ENCODE measurements at regions not wholly inside any gene's neighbourhood (a gene's known extent, or its start where the extent isn't known, plus 50 kb on each side); places are given as distances from the start of the nearest gene placed in this dataset.
A peak's percentile ranks its signal among the peaks of the same experiment; 100 is the strongest.
"Not testable (repeated sequence)": the region's sequence is repeated elsewhere in the genome, so short reads cannot be mapped to it uniquely, and the experiment has no call there.

- DNase-seq: no peak
Observed at GRCh38 chr6:168169624-168170023, 90.6 kb upstream of the FRMD1 start.

- not testable (repeated sequence) for DNase-seq
Observed at GRCh38 chr6:168168936-168169335, 89.9 kb upstream of the FRMD1 start.

GRCh38 chr6:168168330-168168729 is 89.3 kb upstream of the FRMD1 start:
- not testable (repeated sequence) for DNase-seq

GRCh38 chr6:168167431-168168315 is 88.7 kb upstream of the FRMD1 start:
- no peak for DNase-seq

GRCh38 chr6:168166627-168167026 is 87.6 kb upstream of the FRMD1 start:
- DNase-seq: no peak

- no peak for DNase-seq
Observed at GRCh38 chr6:168165891-168166290, 86.9 kb upstream of the FRMD1 start.

- peak; percentile 20 for DNase-seq
Observed at GRCh38 chr6:168165373-168165772, 86.4 kb upstream of the FRMD1 start.

GRCh38 chr6:168164462-168165061 is 85.5 kb upstream of the FRMD1 start:
- DNase-seq: no peak

- DNase-seq: peak; percentile 9
Observed at GRCh38 chr6:168163096-168163731, 84.2 kb upstream of the FRMD1 start.

- DNase-seq: peak; percentile 69
Observed at GRCh38 chr6:168162366-168162765, 83.4 kb upstream of the FRMD1 start.

GRCh38 chr6:168161371-168161750 is 82.3 kb upstream of the FRMD1 start:
- DNase-seq: no peak

- DNase-seq: no peak
Observed at GRCh38 chr6:168160506-168161370, 81.7 kb upstream of the FRMD1 start.

GRCh38 chr6:168159506-168159905 is 80.5 kb upstream of the FRMD1 start:
- DNase-seq: peak; percentile 19

GRCh38 chr6:168158980-168159349 is 80.0 kb upstream of the FRMD1 start:
- DNase-seq: no peak

- DNase-seq: peak; percentile 69
Observed at GRCh38 chr6:168158213-168158979, 79.4 kb upstream of the FRMD1 start.

GRCh38 chr6:168157272-168158212 is 78.5 kb upstream of the FRMD1 start:
- peak; percentile 38 for DNase-seq

- DNase-seq: no peak
Observed at GRCh38 chr6:168156742-168157265, 77.8 kb upstream of the FRMD1 start.

- DNase-seq: no peak
Observed at GRCh38 chr6:168155821-168156741, 77.1 kb upstream of the FRMD1 start.

GRCh38 chr6:168155193-168155592 is 76.2 kb upstream of the FRMD1 start:
- no peak for DNase-seq
